A673 (cell line): ENCODE measurements at regions not wholly inside any gene's neighbourhood (a gene's known extent, or its start where the extent isn't known, plus 50 kb on each side); places are given as distances from the start of the nearest gene placed in this dataset.
A peak's percentile ranks its signal among the peaks of the same experiment; 100 is the strongest.

Source experiments
- BruUV-seq: library from RNA; stranded (reverse); fragments of 400-500 nt; replicated peaks from 2 replicates; lab custom pipeline; 2021; lab: Mats Ljungman, UMichigan
- CTCF ChIA-PET: fragments of 300-600 bp; sonication (Branson Sonifier 250); formaldehyde crosslinking; loops from one replicate; lab custom pipeline; 2022; ENCODE audit warnings: antibody characterized with exemption; lab: Charles Lee
- POLR2A ChIA-PET: fragments of 300-600 bp; sonication (Branson Sonifier 250); formaldehyde crosslinking; loops from one replicate; lab custom pipeline; 2022; ENCODE audit warnings: antibody characterized with exemption; ENCODE audit not compliant: low non-redundant PET; lab: Charles Lee
- DNase-seq: peaks from one replicate; pipeline ENCODE4 v3.0.0-alpha.2; 2015; ENCODE audit warnings: low spot score
- H3K27ac ChIP-seq: fragments of 200-600 bp; sonication (generic); 2 replicates; pipeline ENCODE4 v1.5.1; 2016; ENCODE audit warnings: mixed run types, low read depth, mild to moderate bottlenecking, mixed read lengths, antibody characterized with exemption, low read length; ENCODE audit not compliant: poor library complexity, severe bottlenecking
- H3K27me3 ChIP-seq: fragments of 200-600 bp; sonication (generic); replicated peaks from 2 replicates; pipeline ENCODE4 v1.6.1; 2017; ENCODE audit warnings: mixed run types, low read depth, mild to moderate bottlenecking, mixed read lengths, antibody characterized with exemption, low read length; ENCODE audit not compliant: insufficient read depth, poor library complexity
- H3K36me3 ChIP-seq: fragments of 200-600 bp; sonication (generic); 2 replicates; pipeline ENCODE4 v1.6.1; 2016; ENCODE audit warnings: mixed run types, mild to moderate bottlenecking, mixed read lengths, antibody characterized with exemption, low read length; ENCODE audit not compliant: insufficient read depth, poor library complexity, severe bottlenecking
- H3K4me1 ChIP-seq: fragments of 200-600 bp; sonication (generic); 2 replicates; pipeline ENCODE4 v1.6.1; 2017; ENCODE audit warnings: mixed run types, mild to moderate bottlenecking, mixed read lengths, antibody characterized with exemption, low read length; ENCODE audit not compliant: insufficient read depth, poor library complexity, severe bottlenecking
- H3K4me3 ChIP-seq: fragments of 200-600 bp; sonication (generic); 2 replicates; pipeline ENCODE4 v1.5.1; 2016; ENCODE audit warnings: low read depth, mixed run types, mild to moderate bottlenecking, mixed read lengths, low read length; ENCODE audit not compliant: poor library complexity, severe bottlenecking
- H3K9me3 ChIP-seq: fragments of 200-600 bp; sonication (generic); 2 replicates; pipeline ENCODE4 v1.6.1; 2016; ENCODE audit warnings: mixed run types, low read depth, mild to moderate bottlenecking, mixed read lengths, antibody characterized with exemption, low read length; ENCODE audit not compliant: poor library complexity, severe bottlenecking
- EZH2 ChIP-seq: fragments of 200-600 bp; sonication (generic); IDR thresholded peaks from 2 replicates; pipeline ENCODE4 v1.6.1; 2017; ENCODE audit warnings: borderline replicate concordance, low read depth, mild to moderate bottlenecking, mixed read lengths, antibody characterized with exemption, low read length; ENCODE audit not compliant: poor library complexity, severe bottlenecking
- intact Hi-C: fragments of 100-400 bp; cut with micrococcal nuclease; formaldehyde crosslinking; loops from one replicate; pipeline ENCODE4 v1.10.0; 2022; ENCODE audit not compliant: unreplicated experiment
- TF ChIP-seq, protein P1 (sequence below): fragments of 300-800, 200-600 bp; sonication (generic); conservative IDR thresholded peaks from 2 replicates; pipeline ENCODE4 v1.5.1; 2017; ENCODE audit warnings: low read depth, mild to moderate bottlenecking, antibody characterized with exemption, low read length, moderate library complexity, mixed read lengths

DNA sequence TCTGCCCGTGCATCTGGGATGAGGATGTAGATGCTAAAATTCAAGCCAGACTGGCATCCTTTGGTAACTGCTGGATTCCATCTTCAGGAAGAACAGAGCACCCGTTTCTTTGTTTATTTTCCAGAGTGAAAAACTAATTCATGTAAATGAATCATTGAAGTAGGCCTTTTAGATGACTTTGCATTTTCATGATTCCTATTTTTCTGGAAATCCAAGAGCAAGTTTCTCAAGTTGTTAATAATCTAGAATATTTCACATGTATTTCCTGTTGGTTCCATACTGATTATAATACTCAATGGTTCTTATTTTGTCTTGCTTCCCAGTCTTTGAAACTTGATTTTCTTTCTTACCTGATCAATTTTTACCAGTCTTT, 328.4 kb downstream of the LPIN1 start:
- Histone ChIP-seq H3K36me3 (no peaks in the 10 kb centered on the region), H3K27me3 (no peaks in the 10 kb centered on the region), H3K27ac (no peak overlapping the region), H3K4me1 (peaks cover 13% of the 10 kb centered on the region), H3K9me3 (no peaks in the 10 kb centered on the region), H3K4me3 (no peak overlapping the region)
- TF ChIP-seq EZH2: no peak
- TF ChIP-seq, protein P1, sequence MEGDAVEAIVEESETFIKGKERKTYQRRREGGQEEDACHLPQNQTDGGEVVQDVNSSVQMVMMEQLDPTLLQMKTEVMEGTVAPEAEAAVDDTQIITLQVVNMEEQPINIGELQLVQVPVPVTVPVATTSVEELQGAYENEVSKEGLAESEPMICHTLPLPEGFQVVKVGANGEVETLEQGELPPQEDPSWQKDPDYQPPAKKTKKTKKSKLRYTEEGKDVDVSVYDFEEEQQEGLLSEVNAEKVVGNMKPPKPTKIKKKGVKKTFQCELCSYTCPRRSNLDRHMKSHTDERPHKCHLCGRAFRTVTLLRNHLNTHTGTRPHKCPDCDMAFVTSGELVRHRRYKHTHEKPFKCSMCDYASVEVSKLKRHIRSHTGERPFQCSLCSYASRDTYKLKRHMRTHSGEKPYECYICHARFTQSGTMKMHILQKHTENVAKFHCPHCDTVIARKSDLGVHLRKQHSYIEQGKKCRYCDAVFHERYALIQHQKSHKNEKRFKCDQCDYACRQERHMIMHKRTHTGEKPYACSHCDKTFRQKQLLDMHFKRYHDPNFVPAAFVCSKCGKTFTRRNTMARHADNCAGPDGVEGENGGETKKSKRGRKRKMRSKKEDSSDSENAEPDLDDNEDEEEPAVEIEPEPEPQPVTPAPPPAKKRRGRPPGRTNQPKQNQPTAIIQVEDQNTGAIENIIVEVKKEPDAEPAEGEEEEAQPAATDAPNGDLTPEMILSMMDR: no peak
- CTCF ChIA-PET: no interaction called here
- no peak for DNase-seq
- no TSS peak for BruUV-seq
- intact Hi-C loops: no loop called here
- POLR2A ChIA-PET: no interaction called here

DNA sequence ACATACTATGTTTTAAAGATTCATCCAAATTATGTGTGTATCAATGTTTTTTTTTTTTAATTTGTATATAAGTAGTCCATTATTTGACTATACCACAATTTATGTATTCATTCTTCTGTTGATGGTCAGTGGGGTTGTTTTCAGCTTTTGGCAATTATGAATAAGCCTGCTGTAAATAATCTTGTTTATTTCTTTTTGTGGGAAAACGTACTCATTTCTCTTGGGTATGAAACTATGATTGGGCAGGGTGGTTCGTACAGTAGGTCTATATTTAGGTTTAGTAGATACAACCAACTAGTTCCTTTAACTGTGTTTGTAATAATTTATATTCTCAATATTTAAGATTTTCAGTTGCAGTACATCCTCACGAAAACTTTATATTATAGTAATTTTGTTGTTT, 329.2 kb downstream of the LPIN1 start:
- Histone ChIP-seq H3K27me3 (no peaks in the 10 kb centered on the region), H3K4me1 (peaks cover 7% of the 10 kb centered on the region), H3K9me3 (no peaks in the 10 kb centered on the region), H3K4me3 (no peak overlapping the region), H3K27ac (no peak overlapping the region), H3K36me3 (no peaks in the 10 kb centered on the region)
- TF ChIP-seq, protein P1: no peak
- TF ChIP-seq EZH2: no peak
- BruUV-seq: no TSS peak
- POLR2A ChIA-PET: no interaction called here
- DNase-seq: no peak
- intact Hi-C loops: no loop called here
- CTCF ChIA-PET: no interaction called here

DNA sequence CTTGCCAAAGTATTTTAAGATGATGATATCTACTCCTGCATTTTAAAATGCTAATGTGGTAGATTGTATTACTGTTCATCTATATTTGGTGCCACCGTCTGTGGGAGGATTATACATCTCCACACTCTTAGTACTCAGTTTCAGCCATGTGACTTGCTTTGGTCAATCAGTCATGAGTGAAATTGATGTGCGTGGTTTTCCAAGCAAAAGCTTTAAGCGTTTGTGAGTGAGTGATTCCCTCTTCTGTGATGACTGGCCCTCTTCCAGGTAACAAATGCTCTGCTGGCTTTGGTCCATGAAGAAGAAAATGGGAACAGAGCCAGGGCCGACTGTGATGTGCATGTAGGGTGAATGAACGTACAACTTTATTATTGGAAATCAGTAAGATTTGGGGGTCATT, 330.4 kb downstream of the LPIN1 start:
- Histone ChIP-seq H3K4me3 (no peak overlapping the region), H3K9me3 (no peaks in the 10 kb centered on the region), H3K36me3 (no peaks in the 10 kb centered on the region), H3K4me1 (no peaks in the 10 kb centered on the region), H3K27me3 (no peaks in the 10 kb centered on the region), H3K27ac (no peak overlapping the region)
- peak; percentile 37 for DNase-seq
- no TSS peak for BruUV-seq
- intact Hi-C loops: no loop called here
- ChIA-PET POLR2A (no interaction called here), CTCF (no interaction called here)
- TF ChIP-seq, protein P1: no peak
- TF ChIP-seq EZH2: no peak
